OCI-LY7 (cell line): ENCODE measurements at regions not wholly inside any gene's neighbourhood (a gene's known extent, or its start where the extent isn't known, plus 50 kb on each side); places are given as distances from the start of the nearest gene placed in this dataset.

Source experiments
- EZH2phosphoT487 ChIP-seq: fragments of 200-600 bp; sonication (generic); IDR thresholded peaks from 2 replicates; pipeline ENCODE4 v1.6.1; 2018; ENCODE audit warnings: low read depth, borderline replicate concordance, mild to moderate bottlenecking, mixed run types, antibody characterized with exemption, low read length, moderate library complexity, mixed read lengths
- TF ChIP-seq, protein P1 (sequence below): fragments of 200-600 bp; sonication (generic); conservative IDR thresholded peaks from 2 replicates; pipeline ENCODE4 v1.5.1; 2014; ENCODE audit warnings: mild to moderate bottlenecking, antibody characterized with exemption, low read length, moderate library complexity, mixed read lengths

- TF ChIP-seq, protein P1, sequence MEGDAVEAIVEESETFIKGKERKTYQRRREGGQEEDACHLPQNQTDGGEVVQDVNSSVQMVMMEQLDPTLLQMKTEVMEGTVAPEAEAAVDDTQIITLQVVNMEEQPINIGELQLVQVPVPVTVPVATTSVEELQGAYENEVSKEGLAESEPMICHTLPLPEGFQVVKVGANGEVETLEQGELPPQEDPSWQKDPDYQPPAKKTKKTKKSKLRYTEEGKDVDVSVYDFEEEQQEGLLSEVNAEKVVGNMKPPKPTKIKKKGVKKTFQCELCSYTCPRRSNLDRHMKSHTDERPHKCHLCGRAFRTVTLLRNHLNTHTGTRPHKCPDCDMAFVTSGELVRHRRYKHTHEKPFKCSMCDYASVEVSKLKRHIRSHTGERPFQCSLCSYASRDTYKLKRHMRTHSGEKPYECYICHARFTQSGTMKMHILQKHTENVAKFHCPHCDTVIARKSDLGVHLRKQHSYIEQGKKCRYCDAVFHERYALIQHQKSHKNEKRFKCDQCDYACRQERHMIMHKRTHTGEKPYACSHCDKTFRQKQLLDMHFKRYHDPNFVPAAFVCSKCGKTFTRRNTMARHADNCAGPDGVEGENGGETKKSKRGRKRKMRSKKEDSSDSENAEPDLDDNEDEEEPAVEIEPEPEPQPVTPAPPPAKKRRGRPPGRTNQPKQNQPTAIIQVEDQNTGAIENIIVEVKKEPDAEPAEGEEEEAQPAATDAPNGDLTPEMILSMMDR, result no peak
- no peak for TF ChIP-seq EZH2phosphoT487
These were observed 201.7 kb upstream of the PLXNC1 start for GRCh38 chr12:93946542-93947150.
